Osteoblast (primary cell): ENCODE measurements at regions not wholly inside any gene's neighbourhood (a gene's known extent, or its start where the extent isn't known, plus 50 kb on each side); places are given as distances from the start of the nearest gene placed in this dataset.

Experiments used
- DNase-seq: peaks from one replicate; pipeline ENCODE4 v3.0.0; 2011; ENCODE audit warnings: low spot score, mixed read lengths; ENCODE audit not compliant: insufficient read length; ENCODE audit errors: missing footprints
- H2AFZ ChIP-seq: 2 replicates; pipeline ENCODE4 v1.6.0; 2011; ENCODE audit warnings: mild to moderate bottlenecking, low read length
- H3K27ac ChIP-seq: 2 replicates; pipeline ENCODE4 v1.5.1; 2011; ENCODE audit warnings: mild to moderate bottlenecking, low read depth, low read length, moderate library complexity
- H3K27me3 ChIP-seq: 2 replicates; pipeline ENCODE4 v1.6.0; 2012; ENCODE audit warnings: mild to moderate bottlenecking, control low read depth, inconsistent platforms, low read length, moderate library complexity; ENCODE audit not compliant: insufficient read depth
- H3K36me3 ChIP-seq: 2 replicates; pipeline ENCODE4 v1.5.1; 2011; ENCODE audit warnings: mild to moderate bottlenecking, low read length, control low read depth, moderate library complexity; ENCODE audit not compliant: insufficient read depth
- H3K4me1 ChIP-seq: 2 replicates; pipeline ENCODE4 v1.5.1; 2011; ENCODE audit warnings: mild to moderate bottlenecking, low read length, control low read depth, moderate library complexity; ENCODE audit not compliant: insufficient read depth
- H3K4me2 ChIP-seq: 2 replicates; pipeline ENCODE4 v1.6.0; 2011; ENCODE audit warnings: mild to moderate bottlenecking, low read length; ENCODE audit not compliant: insufficient read depth
- H3K4me3 ChIP-seq: fragments of 200-600 bp; sonication (generic); 3 replicates; pipeline ENCODE4 v1.5.1; 2012; ENCODE audit warnings: mild to moderate bottlenecking, low read length, inconsistent platforms; ENCODE audit not compliant: insufficient read depth
- H3K79me2 ChIP-seq: 2 replicates; pipeline ENCODE4 v1.6.0; 2012; ENCODE audit warnings: mild to moderate bottlenecking, low read length, control low read depth, inconsistent platforms; ENCODE audit not compliant: insufficient read depth
- H3K9me3 ChIP-seq: 2 replicates; pipeline ENCODE4 v1.5.1; 2011; ENCODE audit warnings: low read depth, low read length, control low read depth
- H4K20me1 ChIP-seq: 2 replicates; pipeline ENCODE4 v1.6.0; 2012; ENCODE audit warnings: mild to moderate bottlenecking, low read length, control low read depth; ENCODE audit not compliant: insufficient read depth
- CTCF ChIP-seq: IDR thresholded peaks from 2 replicates; pipeline ENCODE4 v1.5.1; 2011; ENCODE audit warnings: mild to moderate bottlenecking, low read depth, low read length, moderate library complexity; ENCODE audit errors: extremely low read depth

DNA sequence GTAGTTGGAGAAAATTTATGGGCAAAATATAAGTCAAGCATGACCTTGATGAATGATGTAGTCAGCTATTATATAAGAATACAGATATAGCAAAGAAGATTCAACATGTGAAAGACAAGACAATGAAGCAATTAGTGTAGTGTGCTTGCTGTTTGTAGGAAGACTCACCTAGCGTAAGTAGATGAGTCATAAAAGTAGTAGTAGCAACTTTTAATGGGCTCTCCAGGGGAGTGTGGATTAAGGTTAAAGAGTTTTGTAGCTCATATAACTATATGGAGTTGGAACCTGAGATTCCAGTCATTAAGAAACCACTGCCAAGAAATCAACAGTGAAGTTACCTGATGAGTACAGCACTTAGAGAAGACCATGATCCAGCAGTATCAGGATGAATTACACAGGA lies 444.7 kb upstream of the CNTN3 start:
- TF ChIP-seq CTCF = no peak
- Histone ChIP-seq H3K4me2 (no peak overlapping the region), H3K36me3 (no peaks in the 10 kb centered on the region), H3K4me1 (no peaks in the 10 kb centered on the region), H2AFZ (no peak overlapping the region), H3K4me3 (no peak overlapping the region), H3K27ac (no peak overlapping the region), H3K79me2 (no peaks in the 10 kb centered on the region), H4K20me1 (no peaks in the 10 kb centered on the region), H3K27me3 (no peaks in the 10 kb centered on the region), H3K9me3 (no peaks in the 10 kb centered on the region)
- no peak for DNase-seq

- TF ChIP-seq CTCF = no peak
- peak; percentile 23 for DNase-seq
- H3K9me3 ChIP-seq = no peaks in the 10 kb centered on the region
- H3K4me1 ChIP-seq = no peaks in the 10 kb centered on the region
- H3K4me3 ChIP-seq = no peak overlapping the region
- H4K20me1 ChIP-seq = no peaks in the 10 kb centered on the region
- H3K79me2 ChIP-seq = no peaks in the 10 kb centered on the region
- no peaks in the 10 kb centered on the region for H3K27me3 ChIP-seq
- H3K27ac ChIP-seq = no peak overlapping the region
- H3K36me3 ChIP-seq = no peaks in the 10 kb centered on the region
- no peak overlapping the region for H2AFZ ChIP-seq
- H3K4me2 ChIP-seq = no peak overlapping the region
Measured at GRCh38 chr3:75061806-75062205, 447.3 kb upstream of the CNTN3 start.

GRCh38 chr3:75075158-75075557 lies 460.7 kb upstream of the CNTN3 start:
- no peaks in the 10 kb centered on the region for H4K20me1 ChIP-seq
- DNase-seq = no peak
- H3K27ac ChIP-seq = no peak overlapping the region
- TF ChIP-seq CTCF = no peak
- no peaks in the 10 kb centered on the region for H3K27me3 ChIP-seq
- no peaks in the 10 kb centered on the region for H3K79me2 ChIP-seq
- no peaks in the 10 kb centered on the region for H3K36me3 ChIP-seq
- no peak overlapping the region for H3K4me2 ChIP-seq
- no peak overlapping the region for H3K4me3 ChIP-seq
- peaks cover 2% of the 10 kb centered on the region for H3K9me3 ChIP-seq
- no peak overlapping the region for H2AFZ ChIP-seq
- H3K4me1 ChIP-seq = no peaks in the 10 kb centered on the region

- no peaks in the 10 kb centered on the region for H3K27me3 ChIP-seq
- no peak overlapping the region for H3K4me2 ChIP-seq
- H3K4me1 ChIP-seq = no peaks in the 10 kb centered on the region
- H3K9me3 ChIP-seq = peaks cover 2% of the 10 kb centered on the region
- H4K20me1 ChIP-seq = no peaks in the 10 kb centered on the region
- DNase-seq = no peak
- no peak overlapping the region for H3K27ac ChIP-seq
- no peak overlapping the region for H3K4me3 ChIP-seq
- no peak overlapping the region for H2AFZ ChIP-seq
- H3K36me3 ChIP-seq = no peaks in the 10 kb centered on the region
- no peak for TF ChIP-seq CTCF
- no peaks in the 10 kb centered on the region for H3K79me2 ChIP-seq
Measured at GRCh38 chr3:75076481-75076880, 462.0 kb upstream of the CNTN3 start.
